IMR-90 (cell line): ENCODE measurements at regions not wholly inside any gene's neighbourhood (a gene's known extent, or its start where the extent isn't known, plus 50 kb on each side); places are given as distances from the start of the nearest gene placed in this dataset.

Experiments
- CEBPB ChIP-seq: IDR thresholded peaks from 2 replicates; pipeline ENCODE4 v1.6.1; 2012; ENCODE audit warnings: low read depth, low read length, improper control_type of control experiment
- CHD1 ChIP-seq: IDR thresholded peaks from 2 replicates; pipeline ENCODE4 v1.6.1; 2012; ENCODE audit warnings: low read depth, low read length, improper control_type of control experiment
- CTCF ChIP-seq: conservative IDR thresholded peaks from 2 replicates; pipeline ENCODE4 v1.5.1; 2012; ENCODE audit warnings: mild to moderate bottlenecking, low read depth, low read length, improper control_type of control experiment
- POLR2A ChIP-seq: IDR thresholded peaks from 2 replicates; pipeline ENCODE4 v1.6.1; 2012; ENCODE audit warnings: mild to moderate bottlenecking, low read depth, low read length
- RFX5 ChIP-seq: IDR thresholded peaks from 2 replicates; pipeline ENCODE4 v1.8.0; 2012; ENCODE audit warnings: low read depth, mild to moderate bottlenecking, low read length, moderate library complexity

- no peak for TF ChIP-seq POLR2A
- no peak for TF ChIP-seq CTCF
- TF ChIP-seq RFX5 = no peak
- TF ChIP-seq CHD1 = no peak
- TF ChIP-seq CEBPB = no peak
These were observed 100.0 kb upstream of the LHX5 start for GRCh38 chr12:113571713-113572112.
